Heart left ventricle (tissue), 13 donors: ENCODE measurements at regions not wholly inside any gene's neighbourhood (a gene's known extent, or its start where the extent isn't known, plus 50 kb on each side); places are given as distances from the start of the nearest gene placed in this dataset.

Experiments
- POLR2A ChIP-seq, 2 donors: fragments of 450-650 bp; IDR thresholded peaks; one replicate each; pipeline ENCODE4 v1.6.1; 2017; ENCODE audit warnings: antibody characterized with exemption in 2 of 2, mild to moderate bottlenecking in 2 of 2, moderate library complexity in 2 of 2
- TF ChIP-seq, protein P1 (sequence below), 12 donors: fragments of 200-600 bp; sonication (generic) in 4 of 12; IDR thresholded peaks; one replicate each; pipeline versions ENCODE4 v1.5.0 to v1.8.0; 2018 to 2022; ENCODE audit warnings: antibody characterized with exemption in 12 of 12, mild to moderate bottlenecking in 5 of 12
- donor health status: ischemic (EF 13 %, LVEDD 7.1; RV severe dilation, severe dysfunction).
- donor health status: DM: no; HTN: yes; CAD: no.
- donor health status: DM: no; HTN: no; CAD: no.
- donor health status: ischemic (EF 25% LVEDD 6.9; RV normal size, moderate dysfunction).
- donor health status: ischemic (EF 25% LVEDD 5.7; RV mildly dilated, moderate dysfunction).
- donor health status: ischemic (EF 35%, LVEDD 5.7; RV mildly dilated, moderate dysfunction).
- donor health status: nonischemic (EF 11% LVEDD 7.7; RV severe dilation, severe dysfunction).
- donor health status: DM: yes; HTN: yes; CAD: no.
- donor health status: PGD.
- donor health status: ischemic (EF 29% LVEDD 5.4; RV normal size, mild dysfunction).
- donor health status: nonischemic (EF 23%, LVEDD 6.1; RV moderate dilation, normal function).

DNA sequence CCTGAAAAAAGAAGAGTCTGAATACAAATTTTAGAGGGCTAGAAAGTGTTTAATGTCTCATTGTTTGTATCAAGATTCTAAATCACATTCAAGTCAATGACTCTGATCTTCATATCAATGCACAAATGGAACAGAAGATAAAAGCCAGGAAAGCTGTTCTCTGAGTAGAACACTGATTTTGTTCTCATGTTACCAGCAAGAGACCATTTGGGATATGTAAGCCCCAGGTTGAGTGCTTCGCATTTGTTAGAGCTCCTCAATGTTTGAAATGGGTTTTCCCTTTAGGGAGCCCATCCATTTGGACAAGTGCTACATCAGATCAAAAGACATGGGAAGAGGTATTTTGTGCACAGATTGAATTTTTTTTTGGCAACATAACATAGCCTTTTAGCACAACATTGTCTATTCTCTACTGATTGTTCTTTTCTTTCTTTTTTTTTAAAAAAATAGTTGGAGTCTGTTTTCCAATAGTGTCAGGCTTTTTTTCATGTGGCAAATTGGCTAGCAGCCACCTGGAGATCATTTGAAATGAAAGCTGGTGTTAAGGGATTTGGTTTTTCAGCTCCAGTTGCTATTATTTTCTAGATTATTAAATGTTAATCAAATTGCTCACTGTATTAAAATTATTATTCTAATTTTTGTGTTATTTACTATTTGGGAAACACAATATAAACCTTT is 74.5 kb upstream of the ZPLD1 start:
- TF ChIP-seq POLR2A (IDR thresholded peaks at IDR 0.05), result no peak
- TF ChIP-seq, protein P1, sequence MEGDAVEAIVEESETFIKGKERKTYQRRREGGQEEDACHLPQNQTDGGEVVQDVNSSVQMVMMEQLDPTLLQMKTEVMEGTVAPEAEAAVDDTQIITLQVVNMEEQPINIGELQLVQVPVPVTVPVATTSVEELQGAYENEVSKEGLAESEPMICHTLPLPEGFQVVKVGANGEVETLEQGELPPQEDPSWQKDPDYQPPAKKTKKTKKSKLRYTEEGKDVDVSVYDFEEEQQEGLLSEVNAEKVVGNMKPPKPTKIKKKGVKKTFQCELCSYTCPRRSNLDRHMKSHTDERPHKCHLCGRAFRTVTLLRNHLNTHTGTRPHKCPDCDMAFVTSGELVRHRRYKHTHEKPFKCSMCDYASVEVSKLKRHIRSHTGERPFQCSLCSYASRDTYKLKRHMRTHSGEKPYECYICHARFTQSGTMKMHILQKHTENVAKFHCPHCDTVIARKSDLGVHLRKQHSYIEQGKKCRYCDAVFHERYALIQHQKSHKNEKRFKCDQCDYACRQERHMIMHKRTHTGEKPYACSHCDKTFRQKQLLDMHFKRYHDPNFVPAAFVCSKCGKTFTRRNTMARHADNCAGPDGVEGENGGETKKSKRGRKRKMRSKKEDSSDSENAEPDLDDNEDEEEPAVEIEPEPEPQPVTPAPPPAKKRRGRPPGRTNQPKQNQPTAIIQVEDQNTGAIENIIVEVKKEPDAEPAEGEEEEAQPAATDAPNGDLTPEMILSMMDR (IDR thresholded peaks at IDR 0.05), result no peak
